ENCODE measurements at regions not wholly inside any gene's neighbourhood (a gene's known extent, or its start where the extent isn't known, plus 50 kb on each side); places are given as distances from the start of the nearest gene placed in this dataset.

- H3K9me3 ChIP-seq (replicated peaks; ENCODE audit: low read length), result no peaks in the 10 kb centered on the region
- no peaks in the 10 kb centered on the region for H3K27me3 ChIP-seq (ENCODE audit: control insufficient read depth, insufficient read depth, low read length)
- H3K36me3 ChIP-seq (ENCODE audit: insufficient read depth, low read length), result no peaks in the 10 kb centered on the region
- no peak overlapping the region for H3K4me3 ChIP-seq (ENCODE audit: low read length)
- no peak overlapping the region for H3K9ac ChIP-seq (ENCODE audit: low read depth, low read length)
- H3K4me1 ChIP-seq (ENCODE audit: control insufficient read depth, insufficient read depth, low read length), result no peaks in the 10 kb centered on the region
- no peak overlapping the region for H3K4me2 ChIP-seq (ENCODE audit: low read length)
These were observed 257.9 kb upstream of the AKR1E2 start for GRCh38 chr10:4568086-4568485.

DNA sequence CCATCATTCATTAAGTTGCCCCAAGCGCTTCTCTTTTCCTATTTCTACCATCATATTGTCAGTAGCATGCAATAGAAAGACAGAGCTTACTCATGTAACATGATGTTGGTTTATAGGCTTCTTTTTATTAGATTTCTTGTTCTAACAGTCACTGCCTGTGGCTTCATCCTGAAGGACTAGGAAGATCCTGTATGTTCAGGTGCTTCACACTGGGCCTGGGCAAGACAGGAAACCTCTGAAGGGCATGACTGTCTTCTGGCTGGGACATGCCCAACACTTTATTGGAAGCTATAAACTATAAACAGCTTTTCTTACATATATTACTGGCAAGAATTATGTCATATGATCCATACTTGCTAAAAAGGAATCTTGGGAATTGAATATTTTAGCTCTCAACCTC, 258.4 kb upstream of the AKR1E2 start:
- no peaks in the 10 kb centered on the region for H3K4me1 ChIP-seq (ENCODE audit: control insufficient read depth, insufficient read depth, low read length)
- no peak overlapping the region for H3K4me2 ChIP-seq (ENCODE audit: low read length)
- H3K27me3 ChIP-seq (ENCODE audit: control insufficient read depth, insufficient read depth, low read length), result no peaks in the 10 kb centered on the region
- H3K36me3 ChIP-seq (ENCODE audit: insufficient read depth, low read length), result no peaks in the 10 kb centered on the region
- no peaks in the 10 kb centered on the region for H3K9me3 ChIP-seq (replicated peaks; ENCODE audit: low read length)
- no peak overlapping the region for H3K9ac ChIP-seq (ENCODE audit: low read depth, low read length)
- H3K4me3 ChIP-seq (ENCODE audit: low read length), result no peak overlapping the region

DNA sequence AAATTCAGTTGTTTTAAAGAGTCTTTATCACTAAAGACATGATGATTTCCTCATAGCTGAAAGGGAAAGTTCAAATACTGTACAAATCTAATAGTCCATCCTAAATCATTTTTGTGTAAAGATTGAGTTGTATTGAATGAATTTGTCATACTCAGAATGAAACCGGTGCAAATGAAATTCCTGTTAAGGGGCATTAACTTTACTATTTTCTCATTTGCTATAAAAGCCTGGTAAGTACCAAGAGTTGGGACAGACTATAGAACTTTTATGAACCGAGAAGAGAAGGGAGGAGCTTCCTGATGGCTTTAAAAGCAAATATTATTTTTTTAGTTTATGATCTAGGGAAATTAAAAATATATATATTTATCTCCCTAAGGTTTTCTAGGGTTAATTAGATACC, 260.0 kb upstream of the AKR1E2 start:
- H3K9ac ChIP-seq (ENCODE audit: low read depth, low read length), result no peak overlapping the region
- H3K36me3 ChIP-seq (ENCODE audit: insufficient read depth, low read length), result no peaks in the 10 kb centered on the region
- H3K4me2 ChIP-seq (ENCODE audit: low read length), result no peak overlapping the region
- no peaks in the 10 kb centered on the region for H3K4me1 ChIP-seq (ENCODE audit: control insufficient read depth, insufficient read depth, low read length)
- no peaks in the 10 kb centered on the region for H3K27me3 ChIP-seq (ENCODE audit: control insufficient read depth, insufficient read depth, low read length)
- no peaks in the 10 kb centered on the region for H3K9me3 ChIP-seq (replicated peaks; ENCODE audit: low read length)
- no peak overlapping the region for H3K4me3 ChIP-seq (ENCODE audit: low read length)

DNA sequence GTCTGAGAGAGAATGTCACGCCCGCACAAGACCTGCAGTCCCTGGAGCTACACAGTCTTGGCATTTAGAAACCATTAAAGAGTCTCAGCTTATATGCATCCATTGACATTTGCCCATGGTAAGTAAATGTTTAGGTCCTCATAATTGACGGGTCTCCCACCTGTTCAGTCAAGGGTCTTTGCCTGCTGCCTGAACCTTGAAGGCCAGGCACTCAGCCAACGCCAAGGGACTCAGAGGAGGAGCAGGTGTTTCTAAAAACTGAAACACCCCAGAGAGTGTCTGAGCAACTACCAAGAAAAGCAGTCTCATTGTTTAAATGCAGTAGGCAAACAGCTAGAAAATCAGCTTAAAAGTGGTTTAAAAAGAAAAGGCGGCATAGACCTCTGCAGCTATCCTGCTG, 264.7 kb upstream of the AKR1E2 start:
- Histone ChIP-seq H3K36me3 (ENCODE audit: insufficient read depth, low read length) (no peaks in the 10 kb centered on the region), H3K9me3 (replicated peaks; ENCODE audit: low read length) (no peaks in the 10 kb centered on the region), H3K4me2 (ENCODE audit: low read length) (no peak overlapping the region), H3K9ac (ENCODE audit: low read depth, low read length) (no peak overlapping the region), H3K27me3 (ENCODE audit: control insufficient read depth, insufficient read depth, low read length) (no peaks in the 10 kb centered on the region), H3K4me1 (ENCODE audit: control insufficient read depth, insufficient read depth, low read length) (no peaks in the 10 kb centered on the region), H3K4me3 (ENCODE audit: low read length) (no peak overlapping the region)

DNA sequence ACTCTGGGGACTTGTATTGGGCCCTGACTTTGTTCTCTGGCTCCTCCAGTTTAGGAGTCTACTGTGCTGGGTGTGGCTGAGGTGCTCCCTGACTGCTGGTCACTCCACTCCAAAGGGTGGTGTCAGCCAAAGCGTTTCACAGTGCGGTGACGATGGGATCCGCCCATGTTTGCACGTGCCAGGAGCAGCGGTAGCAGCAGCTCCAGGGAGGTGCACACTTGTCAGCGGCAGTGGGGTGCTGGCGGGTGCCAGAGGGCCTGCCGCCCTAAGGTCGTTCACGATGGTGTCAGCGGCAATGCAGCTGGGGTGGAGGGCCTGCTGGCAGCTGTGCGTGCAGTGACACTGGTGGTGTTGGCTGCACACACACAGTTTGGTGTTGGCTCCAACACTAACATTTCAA, 268.5 kb upstream of the AKR1E2 start:
- Histone ChIP-seq H3K27me3 (ENCODE audit: control insufficient read depth, insufficient read depth, low read length) (no peaks in the 10 kb centered on the region), H3K9ac (ENCODE audit: low read depth, low read length) (no peak overlapping the region), H3K4me3 (ENCODE audit: low read length) (no peak overlapping the region), H3K9me3 (replicated peaks; ENCODE audit: low read length) (no peaks in the 10 kb centered on the region), H3K4me1 (ENCODE audit: control insufficient read depth, insufficient read depth, low read length) (no peaks in the 10 kb centered on the region), H3K4me2 (ENCODE audit: low read length) (no peak overlapping the region), H3K36me3 (ENCODE audit: insufficient read depth, low read length) (no peaks in the 10 kb centered on the region)

DNA sequence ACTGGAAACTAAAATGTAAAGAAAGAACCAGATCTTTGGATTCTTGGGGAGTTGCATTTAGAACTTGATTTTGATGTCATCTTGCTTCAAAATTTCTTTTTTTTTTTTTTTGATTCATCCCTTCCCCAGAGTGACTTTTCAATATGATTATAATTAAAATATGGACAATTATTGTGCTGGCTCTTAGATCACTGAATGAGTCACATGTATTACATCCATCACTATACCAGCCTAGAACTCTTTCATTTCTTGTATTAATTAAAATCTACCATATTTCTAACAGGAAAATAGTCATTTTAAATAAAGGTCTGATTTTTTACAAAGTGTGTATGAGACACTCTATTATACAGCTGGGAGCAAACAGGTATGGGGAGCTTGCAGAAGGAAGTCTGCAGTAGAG, 269.5 kb upstream of the AKR1E2 start:
- Histone ChIP-seq H3K4me3 (ENCODE audit: low read length) (no peak overlapping the region), H3K27me3 (ENCODE audit: control insufficient read depth, insufficient read depth, low read length) (no peaks in the 10 kb centered on the region), H3K9me3 (replicated peaks; ENCODE audit: low read length) (no peaks in the 10 kb centered on the region)

DNA sequence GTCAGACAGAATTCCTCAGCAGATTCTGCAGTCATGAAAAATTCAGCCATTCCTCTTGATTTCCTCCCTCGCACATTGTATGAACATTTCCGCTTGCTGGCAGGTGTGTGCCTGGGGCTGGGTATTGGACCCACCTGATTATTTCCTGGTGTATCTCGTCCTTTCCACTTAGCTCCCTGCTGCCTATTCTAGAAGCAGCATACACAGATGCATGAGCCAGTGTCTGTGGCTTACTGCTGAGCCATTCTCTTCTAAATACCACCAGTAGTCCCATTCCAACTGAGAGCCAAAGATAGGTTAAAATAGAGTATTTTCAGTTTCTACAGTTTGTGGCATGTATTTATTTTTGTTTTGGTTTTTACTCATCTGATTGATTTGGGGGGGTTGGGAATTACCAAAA, 270.1 kb upstream of the AKR1E2 start:
- Histone ChIP-seq H3K36me3 (ENCODE audit: insufficient read depth, low read length) (no peaks in the 10 kb centered on the region), H3K9ac (ENCODE audit: low read depth, low read length) (no peak overlapping the region)

More for the DNA sequence above, 269.5 kb upstream of the AKR1E2 start:
- H3K4me2 ChIP-seq (ENCODE audit: low read length), result no peak overlapping the region
- H3K9ac ChIP-seq (ENCODE audit: low read depth, low read length), result no peak overlapping the region
- H3K36me3 ChIP-seq (ENCODE audit: insufficient read depth, low read length), result no peaks in the 10 kb centered on the region
- no peaks in the 10 kb centered on the region for H3K4me1 ChIP-seq (ENCODE audit: control insufficient read depth, insufficient read depth, low read length)

DNA sequence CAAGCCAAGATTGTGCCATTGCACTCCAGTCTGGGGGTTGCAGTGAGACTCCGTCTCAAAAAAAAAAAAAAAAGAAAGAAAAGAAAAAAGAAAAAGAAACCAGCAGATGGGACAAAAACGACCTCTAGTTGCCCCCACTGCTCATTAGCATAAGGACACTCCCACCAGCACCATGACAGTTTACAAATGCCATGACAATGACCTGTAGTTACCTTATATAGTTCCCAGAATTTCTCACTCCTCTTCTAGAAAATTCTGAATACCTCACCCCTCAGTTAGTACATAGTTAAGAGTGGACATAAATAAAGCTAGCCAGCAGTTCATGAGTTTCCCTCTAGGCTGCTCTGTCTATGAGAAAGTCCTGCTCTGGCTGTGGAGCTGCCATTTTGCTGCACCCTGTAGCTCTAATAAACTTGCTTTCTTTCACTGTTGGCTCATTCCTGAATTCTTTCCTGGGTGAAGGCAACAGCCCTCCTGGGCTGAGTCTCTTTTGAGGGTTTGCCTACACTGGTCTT, 276.8 kb upstream of the AKR1E2 start:
- no peaks in the 10 kb centered on the region for H3K36me3 ChIP-seq (ENCODE audit: insufficient read depth, low read length)
- no peak overlapping the region for H3K4me2 ChIP-seq (ENCODE audit: low read length)
- H3K9me3 ChIP-seq (replicated peaks; ENCODE audit: low read length), result no peaks in the 10 kb centered on the region
- H3K27me3 ChIP-seq (ENCODE audit: control insufficient read depth, insufficient read depth, low read length), result no peaks in the 10 kb centered on the region
- no peak overlapping the region for H3K9ac ChIP-seq (ENCODE audit: low read depth, low read length)
- H3K4me1 ChIP-seq (ENCODE audit: control insufficient read depth, insufficient read depth, low read length), result peaks cover 34% of the 10 kb centered on the region
- no peak overlapping the region for H3K4me3 ChIP-seq (ENCODE audit: low read length)

More for the DNA sequence above, 270.1 kb upstream of the AKR1E2 start:
- Histone ChIP-seq H3K27me3 (ENCODE audit: control insufficient read depth, insufficient read depth, low read length) (no peaks in the 10 kb centered on the region), H3K4me2 (ENCODE audit: low read length) (no peak overlapping the region), H3K4me3 (ENCODE audit: low read length) (no peak overlapping the region), H3K9me3 (replicated peaks; ENCODE audit: low read length) (no peaks in the 10 kb centered on the region), H3K4me1 (ENCODE audit: control insufficient read depth, insufficient read depth, low read length) (no peaks in the 10 kb centered on the region)

- Histone ChIP-seq H3K4me2 (ENCODE audit: low read length) (peak overlapping the region; percentile 56), H3K27me3 (ENCODE audit: control insufficient read depth, insufficient read depth, low read length) (no peaks in the 10 kb centered on the region), H3K9ac (ENCODE audit: low read depth, low read length) (peak overlapping the region; percentile 30), H3K9me3 (replicated peaks; ENCODE audit: low read length) (no peaks in the 10 kb centered on the region), H3K4me1 (ENCODE audit: control insufficient read depth, insufficient read depth, low read length) (peaks cover 41% of the 10 kb centered on the region), H3K36me3 (ENCODE audit: insufficient read depth, low read length) (no peaks in the 10 kb centered on the region), H3K4me3 (ENCODE audit: low read length) (no peak overlapping the region)
These were observed 279.1 kb upstream of the AKR1E2 start for GRCh38 chr10:4546931-4547330.

DNA sequence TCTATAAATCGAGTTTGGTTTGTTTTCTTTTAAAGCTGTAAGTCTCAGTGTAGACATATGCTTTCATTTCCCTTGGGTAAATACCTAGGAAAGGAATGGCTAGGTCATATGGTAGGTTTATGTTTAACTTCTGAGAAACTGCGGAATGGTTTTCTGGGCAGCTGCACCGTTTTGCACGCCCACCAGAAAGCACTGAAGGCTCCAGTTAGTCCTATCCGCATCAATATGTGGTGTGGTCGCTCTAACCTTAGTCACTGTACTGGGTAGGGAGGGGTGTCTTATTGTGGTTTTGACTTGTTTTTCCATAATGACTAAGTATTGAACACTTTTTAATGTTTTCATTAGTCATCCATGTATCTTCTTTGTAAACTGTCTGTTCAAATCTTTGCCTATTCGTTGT, 279.5 kb upstream of the AKR1E2 start:
- peak overlapping the region; percentile 69 for H3K9ac ChIP-seq (ENCODE audit: low read depth, low read length)
- H3K9me3 ChIP-seq (replicated peaks; ENCODE audit: low read length), result no peaks in the 10 kb centered on the region
- peak overlapping the region; percentile 56 for H3K4me2 ChIP-seq (ENCODE audit: low read length)
- peaks cover 46% of the 10 kb centered on the region for H3K4me1 ChIP-seq (ENCODE audit: control insufficient read depth, insufficient read depth, low read length)
- no peaks in the 10 kb centered on the region for H3K27me3 ChIP-seq (ENCODE audit: control insufficient read depth, insufficient read depth, low read length)
- H3K4me3 ChIP-seq (ENCODE audit: low read length), result peak overlapping the region; percentile 10
- no peaks in the 10 kb centered on the region for H3K36me3 ChIP-seq (ENCODE audit: insufficient read depth, low read length)

- H3K36me3 ChIP-seq (ENCODE audit: insufficient read depth, low read length), result no peaks in the 10 kb centered on the region
- peak overlapping the region; percentile 69 for H3K9ac ChIP-seq (ENCODE audit: low read depth, low read length)
- peak overlapping the region; percentile 28 for H3K4me3 ChIP-seq (ENCODE audit: low read length)
- peaks cover 53% of the 10 kb centered on the region for H3K4me1 ChIP-seq (ENCODE audit: control insufficient read depth, insufficient read depth, low read length)
- H3K4me2 ChIP-seq (ENCODE audit: low read length), result peak overlapping the region; percentile 47
- no peaks in the 10 kb centered on the region for H3K27me3 ChIP-seq (ENCODE audit: control insufficient read depth, insufficient read depth, low read length)
- H3K9me3 ChIP-seq (replicated peaks; ENCODE audit: low read length), result no peaks in the 10 kb centered on the region
These were observed 280.9 kb upstream of the AKR1E2 start for GRCh38 chr10:4545062-4545461.

GRCh38 chr10:4543938-4544533, 282.0 kb upstream of the AKR1E2 start:
- peak overlapping the region; percentile 47 for H3K4me2 ChIP-seq (ENCODE audit: low read length)
- H3K4me1 ChIP-seq (ENCODE audit: control insufficient read depth, insufficient read depth, low read length), result peaks cover 53% of the 10 kb centered on the region
- peak overlapping the region; percentile 69 for H3K9ac ChIP-seq (ENCODE audit: low read depth, low read length)
- H3K27me3 ChIP-seq (ENCODE audit: control insufficient read depth, insufficient read depth, low read length), result no peaks in the 10 kb centered on the region
- H3K36me3 ChIP-seq (ENCODE audit: insufficient read depth, low read length), result no peaks in the 10 kb centered on the region
- H3K9me3 ChIP-seq (replicated peaks; ENCODE audit: low read length), result no peaks in the 10 kb centered on the region
- no peak overlapping the region for H3K4me3 ChIP-seq (ENCODE audit: low read length)

Data from skeletal muscle satellite cell (primary cell).